ENCODE measurements at regions not wholly inside any gene's neighbourhood (a gene's known extent, or its start where the extent isn't known, plus 50 kb on each side); places are given as distances from the start of the nearest gene placed in this dataset.

GRCh38 chr3:87486115-87486514 lies 209.7 kb upstream of the POU1F1 start:
- Histone ChIP-seq H3K4me3 (no peak overlapping the region), H3K27me3 (no peaks in the 10 kb centered on the region), H3K4me1 (no peaks in the 10 kb centered on the region), H3K36me3 (no peaks in the 10 kb centered on the region), H3K9me3 (no peaks in the 10 kb centered on the region), H3K27ac (no peak overlapping the region)
- ATAC-seq, result no peak
- TF ChIP-seq CTCF (IDR thresholded peaks at IDR 0.05), result no peak
- no peak for TF ChIP-seq POLR2AphosphoS5 (IDR thresholded peaks at IDR 0.05)
- no peak for TF ChIP-seq POLR2A (IDR thresholded peaks at IDR 0.05)
- TF ChIP-seq EP300 (IDR thresholded peaks at IDR 0.05), result no peak
- WGBS, 2 donors (ENCODE audit: low coverage in 1 of 2), result 14 to 50% methylated on average over 2 of the region's 2 CpGs

- H3K36me3 ChIP-seq, result no peaks in the 10 kb centered on the region
- no peak for ATAC-seq
- 63 to 77% methylated on average over 2 to 3 of the region's 3 CpGs for WGBS, 2 donors (ENCODE audit: low coverage in 1 of 2)
Measured at GRCh38 chr3:87478716-87479115, 202.3 kb upstream of the POU1F1 start.

GRCh38 chr3:87473944-87474343 lies 197.6 kb upstream of the POU1F1 start:
- Histone ChIP-seq H3K27me3 (no peaks in the 10 kb centered on the region), H3K36me3 (no peaks in the 10 kb centered on the region), H3K4me3 (no peak overlapping the region), H3K27ac (no peak overlapping the region), H3K9me3 (no peaks in the 10 kb centered on the region), H3K4me1 (no peaks in the 10 kb centered on the region)
- TF ChIP-seq POLR2AphosphoS5 (IDR thresholded peaks at IDR 0.05) (no peak), EP300 (IDR thresholded peaks at IDR 0.05) (no peak), CTCF (IDR thresholded peaks at IDR 0.05) (no peak), POLR2A (IDR thresholded peaks at IDR 0.05) (no peak)
- no peak for ATAC-seq

More at GRCh38 chr3:87478716-87479115, 202.3 kb upstream of the POU1F1 start:
- no peaks in the 10 kb centered on the region for H3K9me3 ChIP-seq
- H3K4me1 ChIP-seq, result no peaks in the 10 kb centered on the region
- no peak for TF ChIP-seq POLR2A (IDR thresholded peaks at IDR 0.05)
- TF ChIP-seq POLR2AphosphoS5 (IDR thresholded peaks at IDR 0.05), result no peak
- no peak for TF ChIP-seq CTCF (IDR thresholded peaks at IDR 0.05)
- H3K4me3 ChIP-seq, result no peak overlapping the region
- no peak overlapping the region for H3K27ac ChIP-seq
- H3K27me3 ChIP-seq, result no peaks in the 10 kb centered on the region

- no peak overlapping the region for H3K27ac ChIP-seq
- H3K4me3 ChIP-seq, result no peak overlapping the region
- no peak for ATAC-seq
- H3K4me1 ChIP-seq, result no peaks in the 10 kb centered on the region
- peaks cover 0 to 7% (median 0%) of the 10 kb centered on the region in 3 donors for H3K9me3 ChIP-seq
- no peaks in the 10 kb centered on the region for H3K36me3 ChIP-seq
- H3K27me3 ChIP-seq, result no peaks in the 10 kb centered on the region
- TF ChIP-seq POLR2AphosphoS5 (IDR thresholded peaks at IDR 0.05), result no peak
- TF ChIP-seq POLR2A (IDR thresholded peaks at IDR 0.05), result no peak
Measured at GRCh38 chr3:87468938-87469337, 192.6 kb upstream of the POU1F1 start.

DNA sequence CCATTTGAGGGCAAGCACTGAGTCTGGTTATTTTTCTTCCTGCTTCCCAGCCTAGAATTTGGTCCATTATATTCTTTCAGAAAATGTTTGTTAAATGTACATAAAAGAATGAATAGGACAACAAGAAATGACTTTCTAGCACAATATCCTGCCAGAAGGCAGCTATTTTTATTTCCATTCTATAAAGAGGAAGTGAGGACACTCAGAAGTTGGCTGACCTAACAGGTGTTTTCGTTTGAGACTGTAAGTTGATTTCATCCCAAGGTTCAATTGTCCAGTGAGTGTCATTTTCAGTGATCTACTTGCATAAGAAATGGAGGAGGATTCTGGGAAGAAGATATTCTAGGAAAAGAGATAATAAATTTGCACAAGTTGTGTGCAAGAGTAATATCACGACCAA lies 191.9 kb upstream of the POU1F1 start:
- H3K36me3 ChIP-seq, result no peaks in the 10 kb centered on the region
- peaks cover 0 to 7% (median 0%) of the 10 kb centered on the region in 3 donors for H3K9me3 ChIP-seq
- 10 to 29% methylated on average over 2 of the region's 2 CpGs for WGBS, 2 donors (ENCODE audit: low coverage in 1 of 2)
- H3K4me3 ChIP-seq, result no peak overlapping the region
- H3K27ac ChIP-seq, result no peak overlapping the region
- no peaks in the 10 kb centered on the region for H3K4me1 ChIP-seq
- no peak for ATAC-seq
- H3K27me3 ChIP-seq, result no peaks in the 10 kb centered on the region
- TF ChIP-seq POLR2AphosphoS5 (IDR thresholded peaks at IDR 0.05), result no peak
- no peak for TF ChIP-seq CTCF (IDR thresholded peaks at IDR 0.05)
- TF ChIP-seq POLR2A (IDR thresholded peaks at IDR 0.05), result no peak
- no peak for TF ChIP-seq EP300 (IDR thresholded peaks at IDR 0.05)

GRCh38 chr3:87462228-87462627 lies 185.8 kb upstream of the POU1F1 start:
- ATAC-seq, result no peak
- no peak for TF ChIP-seq POLR2AphosphoS5 (IDR thresholded peaks at IDR 0.05)
- no peak for TF ChIP-seq CTCF (IDR thresholded peaks at IDR 0.05)
- TF ChIP-seq POLR2A (IDR thresholded peaks at IDR 0.05), result no peak
- no peak for TF ChIP-seq EP300 (IDR thresholded peaks at IDR 0.05)
- Histone ChIP-seq H3K4me3 (no peak overlapping the region), H3K27me3 (no peaks in the 10 kb centered on the region), H3K36me3 (no peaks in the 10 kb centered on the region), H3K27ac (no peak overlapping the region), H3K9me3 (peaks cover 0 to 7% (median 0%) of the 10 kb centered on the region in 3 donors), H3K4me1 (no peaks in the 10 kb centered on the region)

Measured in gastroesophageal sphincter (tissue), 4 donors.